ENCODE measurements at regions not wholly inside any gene's neighbourhood (a gene's known extent, or its start where the extent isn't known, plus 50 kb on each side); places are given as distances from the start of the nearest gene placed in this dataset.

DNA sequence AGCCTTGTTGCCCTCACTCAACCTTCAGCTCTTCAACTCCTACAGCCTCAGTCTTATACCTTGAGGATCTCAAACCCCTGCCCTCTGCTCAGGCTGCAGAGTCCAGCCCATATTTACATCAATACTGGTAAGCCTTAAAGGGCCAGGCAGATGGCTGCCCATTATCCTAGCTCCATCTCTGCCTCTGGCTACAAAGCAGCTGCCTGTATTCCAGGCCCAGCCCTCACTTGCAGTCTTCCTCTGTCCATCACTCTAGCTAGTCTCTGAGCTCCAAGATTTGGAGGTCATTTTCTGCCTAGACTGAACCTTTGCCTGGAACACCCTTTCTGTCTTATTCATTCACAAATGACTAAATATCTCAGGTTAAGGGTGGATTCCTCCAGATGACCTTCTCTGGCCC lies 50.2 kb upstream of the GALNT10 start:
- Mint-ChIP-seq H3K9me3 (ENCODE audit: unreplicated experiment) (no peaks in the 10 kb centered on the region), H3K36me3 (ENCODE audit: insufficient read depth, unreplicated experiment) (no peaks in the 10 kb centered on the region), H3K4me1 (ENCODE audit: low read depth, unreplicated experiment) (no peaks in the 10 kb centered on the region), H3K27ac (ENCODE audit: unreplicated experiment) (no peak overlapping the region), H3K4me3 (ENCODE audit: unreplicated experiment) (no peak overlapping the region), H3K27me3 (ENCODE audit: insufficient read depth, unreplicated experiment) (peaks cover 14% of the 10 kb centered on the region)
- CTCF ChIA-PET = interaction anchor here (1.2 kb wide), 1 partner anchor 68 kb away, joined by 4 read pairs; no protein-coding TSS in a partner anchor
- H3K36me3 ChIP-seq (ENCODE audit: control insufficient read depth, insufficient read depth, low read length) = no peaks in the 10 kb centered on the region
- no peaks in the 10 kb centered on the region for H3K27me3 ChIP-seq (replicated peaks; ENCODE audit: control insufficient read depth, insufficient read depth, low read length)
- POLR2A ChIA-PET = no interaction called here
- intact Hi-C loops (cut with micrococcal nuclease; ENCODE audit: unreplicated experiment) = no loop called here
- BruUV-seq (replicated peaks) = no TSS peak
- TF ChIP-seq, protein P1, sequence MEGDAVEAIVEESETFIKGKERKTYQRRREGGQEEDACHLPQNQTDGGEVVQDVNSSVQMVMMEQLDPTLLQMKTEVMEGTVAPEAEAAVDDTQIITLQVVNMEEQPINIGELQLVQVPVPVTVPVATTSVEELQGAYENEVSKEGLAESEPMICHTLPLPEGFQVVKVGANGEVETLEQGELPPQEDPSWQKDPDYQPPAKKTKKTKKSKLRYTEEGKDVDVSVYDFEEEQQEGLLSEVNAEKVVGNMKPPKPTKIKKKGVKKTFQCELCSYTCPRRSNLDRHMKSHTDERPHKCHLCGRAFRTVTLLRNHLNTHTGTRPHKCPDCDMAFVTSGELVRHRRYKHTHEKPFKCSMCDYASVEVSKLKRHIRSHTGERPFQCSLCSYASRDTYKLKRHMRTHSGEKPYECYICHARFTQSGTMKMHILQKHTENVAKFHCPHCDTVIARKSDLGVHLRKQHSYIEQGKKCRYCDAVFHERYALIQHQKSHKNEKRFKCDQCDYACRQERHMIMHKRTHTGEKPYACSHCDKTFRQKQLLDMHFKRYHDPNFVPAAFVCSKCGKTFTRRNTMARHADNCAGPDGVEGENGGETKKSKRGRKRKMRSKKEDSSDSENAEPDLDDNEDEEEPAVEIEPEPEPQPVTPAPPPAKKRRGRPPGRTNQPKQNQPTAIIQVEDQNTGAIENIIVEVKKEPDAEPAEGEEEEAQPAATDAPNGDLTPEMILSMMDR (IDR thresholded peaks at IDR 0.05; ENCODE audit: insufficient read depth in 1 of 2, low read depth in 1 of 2, low read length in 1 of 2, severe bottlenecking in 1 of 2, unreplicated experiment in 1 of 2) = no peak
- no peak overlapping the region for H3K4me3 ChIP-seq (ENCODE audit: low read depth, low read length)
- no peak for DNase-seq
- no peaks in the 10 kb centered on the region for H3K9me3 ChIP-seq
- no peaks in the 10 kb centered on the region for H3K4me1 ChIP-seq

Data from Caco-2 (cell line).